Smooth muscle cell (in vitro differentiated cells): ENCODE measurements at regions not wholly inside any gene's neighbourhood (a gene's known extent, or its start where the extent isn't known, plus 50 kb on each side); places are given as distances from the start of the nearest gene placed in this dataset.

ENCODE experiments used
- DNase-seq: peaks from one replicate; lab custom pipeline; 2025; ENCODE audit not compliant: unreplicated experiment; lab: John Stamatoyannopoulos, UW
- H2AFZ ChIP-seq: fragments of 200-600 bp; sonication (generic); 2 replicates; pipeline ENCODE4 v1.6.0; 2016; ENCODE audit warnings: antibody characterized with exemption, low read depth, mild to moderate bottlenecking
- H3F3A ChIP-seq: fragments of 200-600 bp; sonication (generic); 2 replicates; pipeline ENCODE4 v1.6.0; 2017; ENCODE audit warnings: antibody characterized with exemption, low read depth
- H3K27ac ChIP-seq: fragments of 200-600 bp; sonication (generic); 2 replicates; pipeline ENCODE4 v1.5.1; 2016; ENCODE audit warnings: low read depth, mild to moderate bottlenecking
- H3K27me3 ChIP-seq: fragments of 200-600 bp; sonication (generic); 2 replicates; pipeline ENCODE4 v1.6.1; 2016; ENCODE audit warnings: low read depth, mild to moderate bottlenecking
- H3K36me3 ChIP-seq: fragments of 200-600 bp; sonication (generic); 2 replicates; pipeline ENCODE4 v1.5.1; 2016; ENCODE audit warnings: low read depth
- H3K4me1 ChIP-seq: fragments of 200-600 bp; sonication (generic); 2 replicates; pipeline ENCODE4 v1.5.1; 2016; ENCODE audit warnings: low read depth
- H3K4me2 ChIP-seq: fragments of 200-600 bp; sonication (generic); 2 replicates; pipeline ENCODE4 v1.6.0; 2016; ENCODE audit warnings: mild to moderate bottlenecking
- H3K4me3 ChIP-seq: fragments of 200-600 bp; sonication (generic); 2 replicates; pipeline ENCODE4 v1.5.1; 2016; ENCODE audit warnings: mild to moderate bottlenecking
- H3K79me2 ChIP-seq: fragments of 200-600 bp; sonication (generic); 2 replicates; pipeline ENCODE4 v1.6.0; 2016; ENCODE audit warnings: low read depth, mild to moderate bottlenecking
- H3K9ac ChIP-seq: fragments of 200-600 bp; sonication (generic); 2 replicates; pipeline ENCODE4 v1.6.0; 2016; ENCODE audit warnings: low read depth
- H3K9me3 ChIP-seq: fragments of 200-600 bp; sonication (generic); replicated peaks from 2 replicates; pipeline ENCODE4 v1.5.1; 2016; ENCODE audit warnings: low read depth
- H4K20me1 ChIP-seq: fragments of 200-600 bp; sonication (generic); 2 replicates; pipeline ENCODE4 v1.6.0; 2016; ENCODE audit warnings: low read depth
- CTCF ChIP-seq: fragments of 200-600 bp; sonication (generic); IDR thresholded peaks from 2 replicates; pipeline ENCODE4 v1.5.1; 2017; ENCODE audit warnings: borderline replicate concordance, mild to moderate bottlenecking, antibody characterized with exemption; ENCODE audit not compliant: insufficient read depth, poor library complexity, severe bottlenecking
- WGBS: methylation state at CpG from one replicate; pipeline ENCODE4 v1.1.7; 2016; ENCODE audit warnings: low lambda C conversion rate; 5-methylcytosine and 5-hydroxymethylcytosine counted together

- Histone ChIP-seq H2AFZ (peak overlapping the region; percentile 62), H3F3A (peaks cover 5% of the 10 kb centered on the region), H3K4me3 (no peak overlapping the region), H3K4me2 (peak overlapping the region; percentile 49), H3K27ac (peak overlapping the region; percentile 58), H3K9me3 (no peaks in the 10 kb centered on the region), H3K79me2 (no peaks in the 10 kb centered on the region), H4K20me1 (no peaks in the 10 kb centered on the region), H3K4me1 (peaks cover 14% of the 10 kb centered on the region), H3K27me3 (no peaks in the 10 kb centered on the region), H3K36me3 (no peaks in the 10 kb centered on the region), H3K9ac (no peak overlapping the region)
- no peak for DNase-seq
- WGBS, result 51% methylated on average over 4 of the region's 4 CpGs
- no peak for TF ChIP-seq CTCF
Measured at GRCh38 chr3:40801284-40801741, 276.6 kb downstream of the ZNF621 start.

- no peak for TF ChIP-seq CTCF
- no peaks in the 10 kb centered on the region for H3K27me3 ChIP-seq
- no peak overlapping the region for H2AFZ ChIP-seq
- no peaks in the 10 kb centered on the region for H4K20me1 ChIP-seq
- peaks cover 14% of the 10 kb centered on the region for H3K4me1 ChIP-seq
- H3K4me2 ChIP-seq, result no peak overlapping the region
- 90% methylated on average over 2 of the region's 2 CpGs for WGBS
- H3K4me3 ChIP-seq, result no peak overlapping the region
- DNase-seq, result no peak
- no peaks in the 10 kb centered on the region for H3K36me3 ChIP-seq
- no peak overlapping the region for H3K27ac ChIP-seq
- no peaks in the 10 kb centered on the region for H3K9me3 ChIP-seq
- H3K79me2 ChIP-seq, result no peaks in the 10 kb centered on the region
- H3K9ac ChIP-seq, result no peak overlapping the region
- peaks cover 5% of the 10 kb centered on the region for H3F3A ChIP-seq
Measured at GRCh38 chr3:40803311-40803710, 278.6 kb downstream of the ZNF621 start.

- 47% methylated on average over 2 of the region's 2 CpGs for WGBS
- Histone ChIP-seq H3F3A (peaks cover 5% of the 10 kb centered on the region), H3K79me2 (no peaks in the 10 kb centered on the region), H2AFZ (no peak overlapping the region), H3K4me2 (no peak overlapping the region), H4K20me1 (no peaks in the 10 kb centered on the region), H3K4me3 (no peak overlapping the region), H3K4me1 (peaks cover 14% of the 10 kb centered on the region), H3K27me3 (no peaks in the 10 kb centered on the region), H3K9ac (no peak overlapping the region), H3K27ac (no peak overlapping the region), H3K36me3 (no peaks in the 10 kb centered on the region), H3K9me3 (no peaks in the 10 kb centered on the region)
- no peak for DNase-seq
- TF ChIP-seq CTCF, result no peak
Measured at GRCh38 chr3:40805456-40805855, 280.7 kb downstream of the ZNF621 start.

GRCh38 chr3:40810813-40811212 lies 286.1 kb downstream of the ZNF621 start:
- Histone ChIP-seq H3K4me2 (no peak overlapping the region), H3K27ac (no peak overlapping the region), H3K4me3 (no peak overlapping the region), H4K20me1 (no peaks in the 10 kb centered on the region), H3K9ac (no peak overlapping the region), H3K36me3 (no peaks in the 10 kb centered on the region), H3K79me2 (no peaks in the 10 kb centered on the region), H3K4me1 (no peaks in the 10 kb centered on the region), H3F3A (no peaks in the 10 kb centered on the region), H3K27me3 (no peaks in the 10 kb centered on the region), H2AFZ (no peak overlapping the region), H3K9me3 (peaks cover 4% of the 10 kb centered on the region)
- DNase-seq, result no peak
- TF ChIP-seq CTCF, result no peak
